Activated naive CD4-positive, alpha-beta T cell treated with anti-CD3 and anti-CD28 coated beads, Interleukin-2, amount 50 U/mL, for 72 hours (primary cell): ENCODE measurements at regions not wholly inside any gene's neighbourhood (a gene's known extent, or its start where the extent isn't known, plus 50 kb on each side); places are given as distances from the start of the nearest gene placed in this dataset.
A peak's percentile ranks its signal among the peaks of the same experiment; 100 is the strongest.

Experiments
- ATAC-seq, 2 donors: fragments of 150-1000 bp; cut with Tn5 transposase; 2 replicates each; pipeline ENCODE4 v1.10.0; 2021; ENCODE audit warnings: mild to moderate bottlenecking in 2 of 2, moderate library complexity in 2 of 2
- DNase-seq, 2 donors: peaks; one replicate each; pipeline ENCODE4 v3.0.0; 2021 to 2022; ENCODE audit warnings: low spot score in 2 of 2
- H3K27ac Mint-ChIP-seq, 2 donors: one replicate each; pipeline ENCODE4 v1.8.0; 2022; ENCODE audit warnings: mild to moderate bottlenecking in 2 of 2, mixed read lengths in 2 of 2
- H3K36me3 Mint-ChIP-seq, 2 donors: one replicate each; pipeline ENCODE4 v1.8.0; 2022; ENCODE audit warnings: mixed read lengths in 2 of 2
- H3K9me3 Mint-ChIP-seq, 2 donors: one replicate each; pipeline ENCODE4 v1.8.0; 2022; ENCODE audit warnings: mixed read lengths in 2 of 2

DNA sequence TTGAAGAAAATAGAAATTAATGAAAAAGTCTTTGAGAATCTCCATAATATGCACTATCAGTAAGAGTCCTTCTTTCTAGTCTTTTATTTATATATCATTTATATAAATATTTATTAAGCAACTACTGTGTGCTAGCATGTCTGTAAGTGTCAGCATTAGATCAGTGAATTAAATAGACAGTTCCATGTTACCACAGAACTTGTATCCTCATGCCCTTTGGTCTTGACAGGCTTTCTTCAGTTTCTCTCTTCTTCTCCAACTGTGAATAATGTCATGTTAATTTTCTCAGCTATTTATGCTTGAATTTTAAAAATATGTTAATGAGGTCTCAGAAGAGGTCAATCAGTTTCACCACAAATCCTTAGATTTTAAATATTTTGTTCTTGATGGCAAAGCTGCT lies 389.6 kb upstream of the TRAM1L1 start:
- ATAC-seq (no peak), DNase-seq (no peak)
- peaks cover 0 to 5% of the 10 kb centered on the region in 2 donors for H3K36me3 Mint-ChIP-seq
- peaks cover 10 to 12% of the 10 kb centered on the region in 2 donors for H3K9me3 Mint-ChIP-seq
- H3K27ac Mint-ChIP-seq, result no peak overlapping the region

DNA sequence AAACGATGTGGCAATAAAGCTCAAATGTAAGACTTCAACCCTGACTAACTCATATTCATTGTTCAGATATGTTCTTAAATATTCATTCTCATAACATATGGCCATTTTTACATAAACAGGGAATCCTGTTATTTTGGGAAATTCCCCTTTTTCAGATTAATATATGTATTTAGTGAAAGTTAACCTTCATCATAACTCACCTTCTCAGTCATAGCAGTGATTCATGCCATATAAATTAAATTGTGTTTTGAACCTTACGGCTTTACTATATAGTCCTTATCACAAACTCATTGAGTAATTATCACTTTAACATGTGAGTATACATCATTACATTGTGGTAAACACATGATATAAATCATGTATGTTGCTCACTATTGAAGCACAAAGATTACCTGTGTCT lies 392.5 kb upstream of the TRAM1L1 start:
- peaks cover 4 to 7% of the 10 kb centered on the region in 2 donors for H3K9me3 Mint-ChIP-seq
- DNase-seq (no peak), ATAC-seq (no peak)
- no peak overlapping the region for H3K27ac Mint-ChIP-seq
- H3K36me3 Mint-ChIP-seq, result no peaks in the 10 kb centered on the region

DNA sequence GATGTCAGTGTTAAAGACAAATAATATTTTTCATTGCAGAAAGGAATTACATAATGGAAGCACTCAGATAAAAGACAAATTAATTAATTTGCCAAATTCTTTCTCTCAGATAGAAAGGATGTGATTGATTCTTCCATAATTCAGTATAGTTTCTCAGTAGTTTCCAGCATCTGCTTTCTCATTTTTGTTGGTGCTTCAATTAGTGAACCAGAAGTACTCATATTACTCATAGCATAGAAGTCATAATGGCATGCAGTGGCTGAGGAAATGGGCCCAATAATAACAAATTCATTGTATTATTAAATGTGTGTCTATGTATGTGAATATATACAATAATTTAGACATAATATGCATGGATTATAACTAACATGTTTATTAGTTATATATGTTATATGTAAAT lies 393.3 kb upstream of the TRAM1L1 start:
- Mint-ChIP-seq H3K9me3 (peaks cover 7% of the 10 kb centered on the region in 2 donors), H3K36me3 (no peaks in the 10 kb centered on the region), H3K27ac (no peak overlapping the region)
- ATAC-seq, result no peak
- no peak for DNase-seq

DNA sequence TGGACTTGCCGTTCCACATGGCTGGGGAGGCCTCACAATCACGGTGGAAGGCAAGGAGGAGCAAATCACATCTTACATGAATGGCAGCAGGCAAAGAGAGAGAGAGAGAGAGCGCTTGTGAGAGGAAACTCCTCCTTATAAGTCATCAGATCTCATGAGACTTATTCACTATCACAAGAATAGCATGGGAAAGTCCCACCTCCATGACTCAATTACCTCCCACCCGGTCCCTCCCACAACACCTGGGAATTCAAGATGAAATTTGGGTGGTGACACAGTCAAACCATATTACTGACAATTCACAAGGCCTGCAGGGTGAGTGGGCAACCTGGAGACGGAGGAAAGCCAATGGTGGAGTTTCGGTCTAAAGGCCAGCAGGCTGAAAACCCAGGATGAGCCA lies 394.3 kb upstream of the TRAM1L1 start:
- Mint-ChIP-seq H3K27ac (no peak overlapping the region), H3K36me3 (no peaks in the 10 kb centered on the region), H3K9me3 (peaks cover 7% of the 10 kb centered on the region in 2 donors)
- DNase-seq (no peak), ATAC-seq (peak; percentile 11 to 26)

DNA sequence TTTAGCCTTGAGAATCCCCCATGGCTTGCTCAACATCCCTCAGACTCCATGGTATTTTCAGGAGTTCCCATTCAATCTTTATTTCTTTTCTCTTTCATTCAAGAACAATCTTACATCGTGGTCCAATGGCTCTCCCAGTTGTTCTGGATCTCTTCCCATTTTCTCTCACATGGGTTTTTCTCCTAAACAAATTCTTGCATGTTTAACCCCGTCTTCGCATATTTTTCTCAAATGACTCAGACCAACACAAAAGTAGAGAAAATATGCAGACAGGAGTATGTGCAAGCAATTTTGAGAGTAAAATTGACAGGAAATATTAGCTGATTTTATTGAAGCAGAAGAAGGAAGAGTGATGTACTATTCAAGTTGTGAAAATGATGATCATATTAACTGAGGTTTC lies 396.4 kb upstream of the TRAM1L1 start:
- Mint-ChIP-seq H3K36me3 (no peaks in the 10 kb centered on the region), H3K27ac (no peak overlapping the region), H3K9me3 (peaks cover 7 to 12% of the 10 kb centered on the region in 2 donors)
- no peak for ATAC-seq
- DNase-seq, result no peak

DNA sequence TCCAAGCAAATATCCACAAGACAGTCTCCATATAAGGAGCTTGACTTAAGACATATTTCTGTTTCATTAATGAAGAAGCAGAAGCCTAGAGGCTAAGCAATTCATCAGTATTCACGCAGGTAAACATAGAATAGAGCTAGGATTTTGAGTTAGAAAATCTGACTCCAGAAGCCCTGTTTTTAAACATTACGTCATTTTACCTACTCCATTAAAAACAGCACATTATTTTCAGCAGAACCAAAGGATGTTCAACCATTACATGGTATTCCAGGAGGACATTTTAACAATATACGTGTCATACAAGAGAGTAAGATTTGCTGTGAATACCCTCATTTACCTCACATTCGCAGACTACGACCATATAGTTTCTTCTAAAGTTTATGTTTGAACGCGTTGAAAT lies 403.3 kb upstream of the TRAM1L1 start:
- no peaks in the 10 kb centered on the region for H3K36me3 Mint-ChIP-seq
- no peak overlapping the region for H3K27ac Mint-ChIP-seq
- peaks cover 3 to 5% of the 10 kb centered on the region in 2 donors for H3K9me3 Mint-ChIP-seq
- ATAC-seq, result no peak
- no peak for DNase-seq

DNA sequence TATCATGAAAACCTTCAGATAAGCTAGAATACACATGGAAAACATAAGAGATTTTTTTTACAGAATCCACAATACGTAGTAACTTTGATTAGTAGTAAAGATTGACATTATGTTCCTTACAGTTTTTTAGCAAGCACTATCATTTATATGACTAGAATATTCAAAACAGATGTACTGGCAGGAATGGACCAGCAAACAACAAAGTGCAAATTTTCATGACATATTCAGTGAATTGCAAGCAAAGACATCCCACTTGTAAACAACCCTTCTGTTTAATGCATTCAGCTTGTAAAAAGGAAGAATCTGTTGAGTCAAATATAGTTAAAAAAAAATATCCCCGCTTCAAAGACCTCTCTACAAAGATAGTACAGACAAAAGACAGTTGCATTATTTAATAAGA lies 403.7 kb upstream of the TRAM1L1 start:
- Mint-ChIP-seq H3K27ac (no peak overlapping the region), H3K9me3 (peaks cover 3 to 5% of the 10 kb centered on the region in 2 donors), H3K36me3 (no peaks in the 10 kb centered on the region)
- ATAC-seq (no peak), DNase-seq (no peak)

DNA sequence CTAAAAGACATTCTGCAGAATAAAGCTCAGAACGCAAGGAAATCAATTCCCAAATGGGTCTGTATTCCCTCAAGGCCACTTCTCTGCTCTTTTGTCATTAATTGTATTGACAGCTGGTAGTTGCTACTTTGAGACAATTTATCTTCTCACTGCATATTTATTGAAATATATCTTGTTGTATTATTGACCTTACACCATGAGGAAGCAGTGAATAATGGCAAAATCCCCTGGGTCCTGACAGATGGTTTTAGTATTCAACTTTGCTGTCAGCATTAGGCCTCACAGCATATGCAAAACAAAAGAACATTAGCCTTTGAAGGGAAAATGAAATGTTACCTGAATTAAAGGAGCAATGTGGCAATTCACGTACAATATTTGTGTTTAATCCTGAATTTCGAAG lies 406.1 kb upstream of the TRAM1L1 start:
- no peaks in the 10 kb centered on the region for H3K36me3 Mint-ChIP-seq

DNA sequence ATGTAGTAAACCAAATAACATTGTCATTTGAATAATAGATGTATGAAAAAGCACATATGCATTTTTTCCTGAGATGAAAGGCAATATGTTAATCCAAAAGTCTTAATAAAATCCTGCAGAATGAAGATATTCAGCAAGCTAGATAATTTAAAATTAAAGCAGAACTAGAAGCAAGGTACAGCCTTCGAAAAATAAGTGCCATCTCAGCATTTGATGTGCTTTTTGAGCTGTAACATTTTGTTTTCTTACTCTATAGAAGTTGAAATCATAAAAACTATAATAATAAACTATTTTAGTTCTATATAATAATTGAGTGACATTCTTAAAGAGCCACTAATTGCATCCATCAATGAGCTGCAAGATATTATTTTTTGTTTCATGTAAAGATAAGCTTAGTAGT lies 410.4 kb upstream of the TRAM1L1 start:
- ATAC-seq (no peak), DNase-seq (no peak)
- Mint-ChIP-seq H3K36me3 (no peaks in the 10 kb centered on the region), H3K9me3 (no peaks in the 10 kb centered on the region), H3K27ac (no peak overlapping the region)

More for the DNA sequence above, 406.1 kb upstream of the TRAM1L1 start:
- Mint-ChIP-seq H3K9me3 (peaks cover 0 to 3% of the 10 kb centered on the region in 2 donors), H3K27ac (no peak overlapping the region)
- no peak for ATAC-seq
- DNase-seq, result no peak

DNA sequence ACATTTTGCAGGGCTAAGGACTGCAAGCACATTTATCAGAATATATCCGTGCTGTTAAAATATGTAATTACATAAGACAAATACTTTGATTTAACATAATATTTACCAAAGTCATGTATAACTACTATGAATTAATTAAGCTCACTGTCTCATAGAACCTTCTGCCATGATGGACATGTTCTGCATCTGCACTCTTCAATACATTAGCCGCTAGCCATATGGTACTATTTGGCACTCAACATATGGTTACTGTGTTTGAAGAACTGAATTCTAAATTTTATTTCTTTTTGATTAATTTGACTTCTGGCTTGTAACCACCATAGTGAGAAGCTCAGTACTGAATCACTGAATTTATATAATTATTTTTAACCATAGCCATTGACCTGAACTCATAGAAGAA lies 427.0 kb upstream of the TRAM1L1 start:
- no peak for DNase-seq
- Mint-ChIP-seq H3K36me3 (no peaks in the 10 kb centered on the region), H3K27ac (no peak overlapping the region), H3K9me3 (no peaks in the 10 kb centered on the region)
- no peak for ATAC-seq

DNA sequence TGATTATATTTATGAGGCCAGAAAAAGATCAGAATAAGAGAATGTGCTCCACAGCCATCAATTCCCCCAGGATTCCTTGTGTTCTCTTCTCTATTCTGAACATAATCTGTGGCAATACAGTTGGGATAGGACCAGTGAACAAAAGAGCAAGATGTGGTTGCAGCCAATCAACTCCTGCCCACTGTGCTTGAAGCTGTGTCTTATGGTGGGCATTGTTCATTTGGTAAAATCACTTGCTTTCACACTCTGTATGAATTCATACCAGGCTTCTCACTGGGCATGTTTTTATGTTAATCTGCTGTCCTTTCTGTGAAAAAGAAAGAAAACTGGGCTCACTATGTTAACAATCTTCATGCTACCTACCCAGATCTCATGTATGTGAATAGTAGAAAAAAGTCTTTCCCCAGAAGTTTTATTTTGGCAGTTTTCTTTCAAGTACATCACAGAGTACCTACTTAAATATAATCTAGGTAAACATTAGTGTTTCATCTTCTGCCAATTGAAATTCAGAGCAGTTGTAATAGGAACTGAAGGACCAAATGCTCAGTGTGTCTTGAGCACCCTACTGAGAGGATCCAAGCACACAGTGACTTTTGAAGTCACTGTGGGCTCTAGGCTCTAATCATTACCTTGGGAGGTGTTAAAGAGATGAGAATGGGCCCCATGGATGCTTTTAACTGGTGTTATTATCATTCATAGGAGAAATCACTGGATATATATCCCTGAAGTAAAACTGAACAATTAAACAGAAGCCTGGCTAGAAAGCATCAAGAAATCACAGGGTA lies 429.2 kb upstream of the TRAM1L1 start:
- ATAC-seq (no peak), DNase-seq (no peak)
- H3K27ac Mint-ChIP-seq, result no peak overlapping the region
- peaks cover 0 to 4% of the 10 kb centered on the region in 2 donors for H3K36me3 Mint-ChIP-seq
- H3K9me3 Mint-ChIP-seq, result peaks cover 9 to 16% of the 10 kb centered on the region in 2 donors

DNA sequence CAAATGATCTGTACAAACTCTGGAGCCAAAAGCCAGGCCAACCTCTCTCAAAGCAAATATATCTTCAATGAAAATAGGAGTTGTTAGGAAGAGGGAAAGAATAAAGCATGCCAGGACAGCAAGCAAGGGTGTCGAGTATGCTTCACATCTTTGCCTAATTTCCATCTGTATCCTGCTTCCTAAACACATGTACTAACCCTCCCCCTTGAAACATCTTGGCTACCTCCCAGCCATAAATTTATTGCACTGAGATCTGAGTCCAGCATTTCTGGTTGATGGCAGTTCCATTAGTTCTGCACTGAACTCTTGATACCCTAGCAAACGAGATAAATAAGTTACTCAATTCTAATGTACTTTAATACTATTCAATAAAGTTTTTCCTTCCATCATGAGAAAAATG lies 430.5 kb upstream of the TRAM1L1 start:
- peaks cover 15 to 19% of the 10 kb centered on the region in 2 donors for H3K9me3 Mint-ChIP-seq
- H3K27ac Mint-ChIP-seq, result no peak overlapping the region
- ATAC-seq (no peak), DNase-seq (no peak)
- peaks cover 0 to 12% of the 10 kb centered on the region in 2 donors for H3K36me3 Mint-ChIP-seq

DNA sequence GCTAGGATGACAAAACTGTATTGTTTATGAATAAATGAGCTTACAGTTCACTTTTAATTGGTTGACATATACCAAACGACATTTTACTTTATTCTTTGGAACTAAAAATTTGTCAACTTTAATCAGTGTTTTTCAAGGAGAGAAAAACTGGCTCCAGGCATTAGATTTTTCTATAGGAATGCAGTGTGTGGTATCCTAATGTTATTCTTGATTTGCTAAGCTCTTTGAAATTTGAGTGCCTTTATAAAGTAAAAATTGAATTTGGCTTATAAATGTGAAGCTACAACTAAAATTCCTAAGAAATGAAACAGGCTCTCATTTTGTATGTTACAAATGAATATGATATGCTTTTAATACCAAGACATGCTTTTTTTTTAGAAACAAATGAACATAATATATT lies 442.2 kb upstream of the TRAM1L1 start:
- Mint-ChIP-seq H3K36me3 (no peaks in the 10 kb centered on the region), H3K27ac (no peak overlapping the region), H3K9me3 (peaks cover 0 to 3% of the 10 kb centered on the region in 2 donors)
- ATAC-seq (no peak), DNase-seq (no peak)

DNA sequence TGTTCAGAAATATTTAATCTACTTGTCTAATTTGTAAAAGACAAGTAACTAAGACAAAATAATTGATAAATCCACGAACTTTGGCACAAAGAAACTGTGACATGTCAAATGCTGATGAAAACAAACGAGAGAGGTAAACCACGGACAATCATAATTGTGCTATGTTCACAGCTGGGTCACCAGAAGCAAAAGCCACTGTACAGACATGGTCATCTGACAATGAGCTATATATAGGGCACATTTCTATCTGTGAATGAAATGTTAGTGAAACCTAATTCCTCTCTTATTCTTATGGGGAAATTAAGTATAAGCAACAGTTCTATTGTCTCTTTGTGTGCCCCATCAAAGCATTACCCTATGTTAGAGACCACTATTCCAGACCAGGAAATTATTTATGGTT lies 444.0 kb upstream of the TRAM1L1 start:
- H3K9me3 Mint-ChIP-seq, result peaks cover 3 to 6% of the 10 kb centered on the region in 2 donors
- no peak for ATAC-seq

DNA sequence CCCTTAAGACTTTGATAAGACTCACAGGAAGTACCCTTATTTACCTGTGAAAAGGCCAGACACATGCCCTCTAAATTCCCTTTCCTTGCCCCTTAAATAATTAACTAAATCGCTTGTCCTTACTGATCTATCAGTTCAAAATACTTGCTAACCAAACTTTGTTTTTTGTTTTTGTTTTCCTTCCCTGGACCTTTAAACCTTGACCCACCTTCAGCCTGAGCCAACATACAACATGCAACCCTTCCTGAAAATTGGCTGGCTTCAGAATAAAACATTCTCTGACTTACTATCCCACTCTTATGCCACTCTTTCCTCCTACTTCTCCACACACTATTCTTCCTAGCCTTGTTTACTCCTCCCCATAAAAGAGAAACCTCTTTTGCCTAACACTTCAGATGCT lies 448.1 kb upstream of the TRAM1L1 start:
- DNase-seq (no peak), ATAC-seq (no peak)
- Mint-ChIP-seq H3K9me3 (peaks cover 6 to 8% of the 10 kb centered on the region in 2 donors), H3K36me3 (no peaks in the 10 kb centered on the region), H3K27ac (no peak overlapping the region)

More for the DNA sequence above, 444.0 kb upstream of the TRAM1L1 start:
- Mint-ChIP-seq H3K27ac (no peak overlapping the region), H3K36me3 (no peaks in the 10 kb centered on the region)
- no peak for DNase-seq

DNA sequence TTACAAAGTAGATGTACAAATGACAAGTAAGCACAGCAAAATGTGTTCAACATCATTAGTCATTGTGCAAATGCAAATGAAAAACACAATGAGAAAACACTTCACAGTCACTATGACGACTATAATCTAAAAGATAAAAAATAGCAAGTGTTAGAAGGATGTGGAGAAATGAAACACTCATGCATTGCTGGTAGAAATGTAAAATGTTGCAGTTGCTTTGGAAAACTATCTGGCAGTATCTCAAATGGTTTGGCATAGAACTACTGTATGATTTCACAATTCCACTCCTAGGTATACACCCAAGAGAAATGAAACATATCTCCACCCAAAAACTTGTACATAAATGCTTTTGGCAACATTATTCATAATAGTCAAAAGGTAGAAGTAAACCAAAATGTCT lies 459.7 kb upstream of the TRAM1L1 start:
- no peak for ATAC-seq
- H3K36me3 Mint-ChIP-seq, result no peaks in the 10 kb centered on the region
- H3K9me3 Mint-ChIP-seq, result peaks cover 0 to 5% of the 10 kb centered on the region in 2 donors
- no peak for DNase-seq
- no peak overlapping the region for H3K27ac Mint-ChIP-seq

DNA sequence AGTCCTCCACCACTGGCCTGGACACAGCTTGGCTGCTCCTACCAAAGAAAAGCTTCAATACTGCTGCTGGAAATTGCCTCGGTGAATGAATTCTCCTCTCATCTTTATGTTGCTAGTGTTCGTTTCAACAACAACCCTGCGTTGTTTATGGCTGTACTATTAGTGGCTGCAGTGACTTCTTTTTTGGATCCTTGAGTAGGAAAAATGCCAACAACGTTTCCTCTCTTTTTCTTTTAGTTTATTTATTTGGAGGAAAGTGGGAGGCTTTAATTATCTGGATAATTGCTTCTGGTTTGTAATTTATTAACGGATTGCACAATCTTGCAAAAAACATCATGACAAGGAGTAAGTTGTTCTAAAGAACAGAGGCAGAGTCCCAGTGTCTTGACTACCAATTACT lies 464.1 kb upstream of the TRAM1L1 start:
- ATAC-seq, result no peak
- peaks cover 5 to 14% of the 10 kb centered on the region in 2 donors for H3K9me3 Mint-ChIP-seq
- no peak for DNase-seq
- no peak overlapping the region for H3K27ac Mint-ChIP-seq
- H3K36me3 Mint-ChIP-seq, result no peaks in the 10 kb centered on the region

DNA sequence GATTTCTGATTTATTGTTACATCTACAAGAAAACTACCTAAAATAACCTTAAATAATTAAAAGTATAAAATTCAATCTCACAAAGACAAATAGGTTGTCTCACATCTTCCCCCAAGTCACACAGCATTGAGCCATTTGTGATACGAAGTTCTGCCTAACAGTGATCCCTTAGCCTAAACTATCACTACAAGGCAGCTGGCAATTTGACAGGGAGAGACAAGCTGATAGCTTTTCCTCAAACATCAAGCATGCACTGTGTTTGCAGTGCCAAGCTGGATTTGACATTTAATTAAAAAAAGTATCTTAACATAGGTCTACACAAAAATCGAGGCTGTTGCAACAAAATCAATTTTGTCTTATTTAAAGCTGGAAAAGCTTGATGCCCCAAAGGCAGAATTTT lies 464.7 kb upstream of the TRAM1L1 start:
- no peak overlapping the region for H3K27ac Mint-ChIP-seq
- DNase-seq, result no peak
- ATAC-seq, result no peak
- peaks cover 5 to 14% of the 10 kb centered on the region in 2 donors for H3K9me3 Mint-ChIP-seq
- no peaks in the 10 kb centered on the region for H3K36me3 Mint-ChIP-seq
